BLaER1 (cell line): ENCODE measurements at regions not wholly inside any gene's neighbourhood (a gene's known extent, or its start where the extent isn't known, plus 50 kb on each side); places are given as distances from the start of the nearest gene placed in this dataset.

Source experiments
- H3K27ac ChIP-seq: shearing (Covaris generic); formaldehyde crosslinking; 2 replicates; pipeline ENCODE4 v1.8.1; 2022
- H3K27me3 ChIP-seq: shearing (Covaris generic); formaldehyde crosslinking; 2 replicates; pipeline ENCODE4 v1.8.1; 2022
- H3K36me3 ChIP-seq: shearing (Covaris generic); formaldehyde crosslinking; 2 replicates; pipeline ENCODE4 v1.8.1; 2022
- H3K4me1 ChIP-seq: shearing (Covaris generic); formaldehyde crosslinking; 2 replicates; pipeline ENCODE4 v1.8.1; 2022
- H3K4me2 ChIP-seq: shearing (Covaris generic); formaldehyde crosslinking; 2 replicates; pipeline ENCODE4 v1.8.1; 2022
- H3K4me3 ChIP-seq: shearing (Covaris generic); formaldehyde crosslinking; 2 replicates; pipeline ENCODE4 v1.8.1; 2022
- H3K9ac ChIP-seq: shearing (Covaris generic); formaldehyde crosslinking; 2 replicates; pipeline ENCODE4 v1.8.1; 2022
- H3K9me3 ChIP-seq: shearing (Covaris generic); formaldehyde crosslinking; 2 replicates; pipeline ENCODE4 v1.8.1; 2022
- H4K20me1 ChIP-seq: shearing (Covaris generic); formaldehyde crosslinking; 2 replicates; pipeline ENCODE4 v1.8.1; 2022
- Cebpa-rat ChIP-seq: shearing (Covaris generic); IDR thresholded peaks from 2 replicates; pipeline ENCODE4 v1.8.1; 2022

DNA sequence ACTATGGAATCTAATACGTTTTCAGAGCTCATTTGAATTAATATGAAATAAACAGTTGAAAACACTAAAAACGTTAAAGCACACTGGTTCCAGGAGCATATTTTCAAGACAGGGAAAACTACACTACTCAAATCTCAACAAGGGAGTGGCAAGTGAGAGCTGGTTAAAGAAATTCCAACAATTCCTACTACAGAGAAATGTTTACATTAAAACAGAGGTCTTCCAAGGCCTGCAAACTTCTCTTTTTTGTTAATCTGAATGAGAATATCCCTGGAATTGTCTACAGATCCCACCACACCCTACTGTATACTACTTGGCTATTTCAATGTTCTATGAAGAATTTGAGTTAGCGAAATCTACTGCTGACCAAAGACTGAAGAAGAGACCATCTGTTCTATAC, 231.5 kb downstream of the ZEB2 start:
- Histone ChIP-seq H3K4me3 (no peak overlapping the region), H4K20me1 (no peaks in the 10 kb centered on the region), H3K36me3 (no peaks in the 10 kb centered on the region), H3K9ac (no peak overlapping the region), H3K4me1 (no peaks in the 10 kb centered on the region), H3K4me2 (no peak overlapping the region), H3K27ac (no peak overlapping the region), H3K9me3 (peaks cover 3% of the 10 kb centered on the region; the same call in 1 of the 2 replicates), H3K27me3 (no peaks in the 10 kb centered on the region)
- no peak for TF ChIP-seq Cebpa-rat

- Histone ChIP-seq H4K20me1 (no peaks in the 10 kb centered on the region), H3K9ac (no peak overlapping the region), H3K4me2 (no peak overlapping the region), H3K27ac (no peak overlapping the region), H3K27me3 (no peaks in the 10 kb centered on the region), H3K36me3 (no peaks in the 10 kb centered on the region), H3K4me3 (no peak overlapping the region), H3K9me3 (peaks cover 3% of the 10 kb centered on the region; the same call in 1 of the 2 replicates), H3K4me1 (no peaks in the 10 kb centered on the region)
- TF ChIP-seq Cebpa-rat, result no peak
These were observed 234.6 kb downstream of the ZEB2 start for GRCh38 chr2:144285324-144285723.

DNA sequence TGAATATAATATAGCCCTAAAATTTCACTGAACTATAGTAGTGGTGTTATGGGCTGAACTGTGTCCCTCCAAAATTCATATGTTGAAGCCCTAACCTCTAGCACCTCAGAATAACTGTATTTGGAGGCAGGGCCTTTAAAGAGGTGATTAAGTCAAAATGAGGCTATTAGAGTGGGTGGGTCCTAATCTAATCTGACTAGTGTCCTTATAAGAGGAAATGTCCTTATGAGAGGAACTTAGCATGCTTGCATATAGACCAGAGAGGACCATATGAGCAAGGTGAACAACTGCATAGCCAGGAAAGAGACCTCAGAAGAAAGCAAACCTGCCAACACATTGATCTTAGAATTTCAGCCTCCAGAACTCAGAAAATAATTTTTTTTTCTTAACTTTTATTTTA, 238.4 kb downstream of the ZEB2 start:
- no peak overlapping the region for H3K4me2 ChIP-seq
- no peak overlapping the region for H3K27ac ChIP-seq

GRCh38 chr2:144280009-144280408, 239.9 kb downstream of the ZEB2 start:
- H3K9ac ChIP-seq, result no peak overlapping the region
- H4K20me1 ChIP-seq, result no peaks in the 10 kb centered on the region
- no peak for TF ChIP-seq Cebpa-rat
- no peak overlapping the region for H3K4me3 ChIP-seq
- no peak overlapping the region for H3K4me2 ChIP-seq
- H3K27ac ChIP-seq, result no peak overlapping the region
- H3K4me1 ChIP-seq, result no peaks in the 10 kb centered on the region
- no peaks in the 10 kb centered on the region for H3K27me3 ChIP-seq
- H3K9me3 ChIP-seq, result no peaks in the 10 kb centered on the region
- no peaks in the 10 kb centered on the region for H3K36me3 ChIP-seq

More for the DNA sequence above, 238.4 kb downstream of the ZEB2 start:
- no peak overlapping the region for H3K9ac ChIP-seq
- H3K4me1 ChIP-seq, result no peaks in the 10 kb centered on the region
- no peaks in the 10 kb centered on the region for H4K20me1 ChIP-seq
- H3K4me3 ChIP-seq, result no peak overlapping the region
- H3K36me3 ChIP-seq, result no peaks in the 10 kb centered on the region
- H3K9me3 ChIP-seq, result no peaks in the 10 kb centered on the region
- TF ChIP-seq Cebpa-rat, result no peak
- H3K27me3 ChIP-seq, result no peaks in the 10 kb centered on the region

- Histone ChIP-seq H3K36me3 (no peaks in the 10 kb centered on the region), H3K9ac (no peak overlapping the region), H3K9me3 (no peaks in the 10 kb centered on the region), H3K27me3 (no peaks in the 10 kb centered on the region), H4K20me1 (no peaks in the 10 kb centered on the region), H3K4me2 (no peak overlapping the region), H3K4me1 (no peaks in the 10 kb centered on the region), H3K27ac (no peak overlapping the region), H3K4me3 (no peak overlapping the region)
- no peak for TF ChIP-seq Cebpa-rat
These were observed 240.8 kb downstream of the ZEB2 start for GRCh38 chr2:144279165-144279564.

- no peaks in the 10 kb centered on the region for H4K20me1 ChIP-seq
- no peaks in the 10 kb centered on the region for H3K4me1 ChIP-seq
- H3K27me3 ChIP-seq, result no peaks in the 10 kb centered on the region
- no peak overlapping the region for H3K4me3 ChIP-seq
- no peak overlapping the region for H3K9ac ChIP-seq
- TF ChIP-seq Cebpa-rat, result no peak
- no peak overlapping the region for H3K4me2 ChIP-seq
- H3K36me3 ChIP-seq, result no peaks in the 10 kb centered on the region
- no peak overlapping the region for H3K27ac ChIP-seq
- H3K9me3 ChIP-seq, result no peaks in the 10 kb centered on the region
These were observed 242.1 kb downstream of the ZEB2 start for GRCh38 chr2:144277622-144278354.

DNA sequence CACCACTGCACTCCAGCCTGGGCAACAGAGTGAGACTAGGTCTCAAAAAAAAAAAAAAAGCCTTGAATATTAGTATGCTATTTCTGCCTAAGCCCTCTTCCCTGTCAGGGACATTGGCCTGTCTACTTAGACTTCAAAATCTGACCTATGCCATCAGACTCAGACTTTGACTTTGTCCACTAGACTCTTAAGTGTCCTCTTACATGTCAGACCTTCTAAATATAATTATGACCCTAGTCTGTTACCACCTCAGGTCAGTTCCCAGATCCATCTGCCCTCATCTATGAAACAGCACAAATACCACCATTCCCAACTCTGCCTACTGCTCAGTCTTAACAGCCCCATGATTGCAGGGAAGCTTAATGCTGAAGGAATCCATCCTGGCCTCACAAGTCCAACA, 244.6 kb downstream of the ZEB2 start:
- Histone ChIP-seq H3K36me3 (no peaks in the 10 kb centered on the region), H3K9me3 (no peaks in the 10 kb centered on the region), H3K4me1 (no peaks in the 10 kb centered on the region), H3K27me3 (no peaks in the 10 kb centered on the region), H3K4me2 (no peak overlapping the region), H3K27ac (no peak overlapping the region), H3K4me3 (no peak overlapping the region), H3K9ac (no peak overlapping the region), H4K20me1 (no peaks in the 10 kb centered on the region)
- no peak for TF ChIP-seq Cebpa-rat

DNA sequence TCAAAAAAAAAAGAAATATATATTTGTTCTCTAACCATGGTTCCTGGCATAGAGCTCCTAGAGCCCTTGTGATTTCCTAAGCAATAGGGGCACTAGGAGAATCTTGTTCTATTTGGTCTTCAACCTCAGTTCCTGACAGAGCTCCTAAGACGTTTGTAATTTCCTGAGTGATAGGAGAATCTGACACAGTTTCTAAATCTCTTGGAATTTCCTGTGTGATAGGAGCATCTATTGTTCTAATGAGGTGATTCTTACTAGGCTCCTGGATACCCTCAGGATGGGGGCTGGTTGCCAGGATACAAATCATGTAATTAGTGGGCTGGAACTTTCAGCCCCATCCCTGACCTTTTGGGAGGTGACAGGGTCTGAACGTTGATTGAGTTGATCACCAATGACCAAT, 245.8 kb downstream of the ZEB2 start:
- H3K36me3 ChIP-seq, result no peaks in the 10 kb centered on the region
- TF ChIP-seq Cebpa-rat, result no peak
- H3K4me1 ChIP-seq, result no peaks in the 10 kb centered on the region
- H4K20me1 ChIP-seq, result no peaks in the 10 kb centered on the region
- H3K27me3 ChIP-seq, result no peaks in the 10 kb centered on the region
- H3K27ac ChIP-seq, result no peak overlapping the region
- no peaks in the 10 kb centered on the region for H3K9me3 ChIP-seq
- H3K4me3 ChIP-seq, result no peak overlapping the region
- no peak overlapping the region for H3K9ac ChIP-seq
- no peak overlapping the region for H3K4me2 ChIP-seq

GRCh38 chr2:144270951-144271350, 249.0 kb downstream of the ZEB2 start:
- H3K27ac ChIP-seq, result no peak overlapping the region
- no peaks in the 10 kb centered on the region for H3K9me3 ChIP-seq
- H4K20me1 ChIP-seq, result no peaks in the 10 kb centered on the region
- TF ChIP-seq Cebpa-rat, result no peak
- no peak overlapping the region for H3K4me2 ChIP-seq
- no peak overlapping the region for H3K4me3 ChIP-seq
- H3K9ac ChIP-seq, result no peak overlapping the region
- no peaks in the 10 kb centered on the region for H3K36me3 ChIP-seq
- no peaks in the 10 kb centered on the region for H3K4me1 ChIP-seq
- H3K27me3 ChIP-seq, result no peaks in the 10 kb centered on the region

DNA sequence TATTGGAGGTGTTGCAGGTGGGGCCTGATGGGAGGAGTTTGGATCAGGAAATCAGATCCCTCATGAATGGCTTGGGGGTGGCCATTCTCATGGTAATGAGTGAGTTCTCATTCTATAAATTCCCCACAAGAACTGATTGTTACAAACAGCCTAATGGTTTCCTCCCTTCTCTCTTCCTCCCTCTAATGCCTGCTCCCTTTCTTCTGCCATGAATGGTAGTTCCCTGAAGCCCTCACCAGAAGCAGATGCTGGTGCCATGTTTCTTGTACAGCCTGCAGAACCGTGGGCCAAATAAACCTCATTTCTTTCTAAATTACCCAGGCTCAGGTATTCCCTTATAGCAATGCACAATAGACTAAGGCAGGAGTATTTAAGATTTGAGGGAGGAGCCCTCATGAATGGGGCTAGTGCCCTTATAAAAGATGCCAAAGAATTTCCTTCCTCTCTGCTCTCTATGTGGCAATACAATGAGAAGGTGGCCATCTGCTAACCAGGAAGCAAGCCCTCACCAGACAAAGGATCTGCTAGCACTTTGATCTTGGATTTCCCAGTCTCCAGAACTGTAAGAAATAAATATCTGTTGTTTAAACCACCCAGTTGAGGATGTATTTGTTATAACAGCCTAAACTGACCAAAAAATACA, 251.8 kb downstream of the ZEB2 start:
- Histone ChIP-seq H3K9me3 (no peaks in the 10 kb centered on the region), H3K36me3 (no peaks in the 10 kb centered on the region), H3K4me2 (no peak overlapping the region), H3K9ac (no peak overlapping the region), H3K4me1 (no peaks in the 10 kb centered on the region), H3K4me3 (no peak overlapping the region), H4K20me1 (no peaks in the 10 kb centered on the region), H3K27ac (no peak overlapping the region), H3K27me3 (no peaks in the 10 kb centered on the region)
- no peak for TF ChIP-seq Cebpa-rat

- H3K9me3 ChIP-seq, result no peaks in the 10 kb centered on the region
- no peak overlapping the region for H3K4me3 ChIP-seq
- no peak for TF ChIP-seq Cebpa-rat
- H3K9ac ChIP-seq, result no peak overlapping the region
- H4K20me1 ChIP-seq, result no peaks in the 10 kb centered on the region
- no peak overlapping the region for H3K4me2 ChIP-seq
- H3K27ac ChIP-seq, result no peak overlapping the region
- no peaks in the 10 kb centered on the region for H3K36me3 ChIP-seq
- no peaks in the 10 kb centered on the region for H3K4me1 ChIP-seq
- H3K27me3 ChIP-seq, result no peaks in the 10 kb centered on the region
These were observed 252.7 kb downstream of the ZEB2 start for GRCh38 chr2:144267239-144267638.
